Ovary (tissue), 7 donors: ENCODE measurements at regions not wholly inside any gene's neighbourhood (a gene's known extent, or its start where the extent isn't known, plus 50 kb on each side); places are given as distances from the start of the nearest gene placed in this dataset.

ENCODE experiments used
- DNase-seq, 5 donors: peaks; one replicate each; pipeline ENCODE4 v3.0.0-alpha.2; 2019 to 2020
- H3K27ac ChIP-seq, 2 donors: fragments of 200-600 bp; one replicate each; pipeline versions ENCODE4 v1.5.1 to v1.8.0; 2019 to 2022
- H3K27me3 ChIP-seq: fragments of 200-600 bp; one replicate; pipeline ENCODE4 v1.8.0; 2022
- H3K36me3 ChIP-seq: fragments of 200-600 bp; sonication (generic); one replicate; pipeline ENCODE4 v1.5.1; 2019
- H3K4me1 ChIP-seq: one replicate; pipeline ENCODE4 v1.8.1; 2013; ENCODE audit warnings: mild to moderate bottlenecking, moderate library complexity; ENCODE audit not compliant: insufficient read depth
- H3K4me3 ChIP-seq: fragments of 200-600 bp; sonication (generic); one replicate; pipeline ENCODE4 v1.5.1; 2017
- H3K9me3 ChIP-seq, 2 donors: fragments of 200-600 bp in 1 of 2; sonication (generic) in 1 of 2; one replicate each; pipeline versions ENCODE4 v1.5.1 to v1.8.1; 2013 to 2019; ENCODE audit warnings: mild to moderate bottlenecking in 1 of 2, moderate library complexity in 1 of 2
- EP300 ChIP-seq: sonication (generic); formaldehyde crosslinking; IDR thresholded peaks from one replicate; pipeline ENCODE4 v1.6.1; 2017; ENCODE audit warnings: antibody characterized with exemption
- POLR2A ChIP-seq: fragments of 450-650 bp; IDR thresholded peaks from one replicate; pipeline ENCODE4 v1.6.1; 2017; ENCODE audit warnings: antibody characterized with exemption, mild to moderate bottlenecking, moderate library complexity
- WGBS, 3 donors: extraction: QIAGEN DNeasy Blood & Tissue Kit in 1 of 3; methylation state at CpG; one replicate each; pipeline versions ENCODE4 v1.1.5 to v1.1.7; 2013 to 2017; 5-methylcytosine and 5-hydroxymethylcytosine counted together
- intact Hi-C, 4 donors: fragments of 100-400 bp; cut with DNase I; formaldehyde crosslinking; loops; one replicate each; pipeline versions ENCODE4 v1.11.0 to v1.15.1; 2022 to 2023
- TF ChIP-seq, protein P1 (sequence below), 3 donors: fragments of 450-650 bp in 2 of 3; fragments of 200-600 bp in 1 of 3; IDR thresholded peaks; one replicate each; pipeline versions ENCODE4 v1.5.1 to v1.8.0; 2016 to 2022; ENCODE audit warnings: antibody characterized with exemption in 3 of 3, mild to moderate bottlenecking in 1 of 3
- donor health status: DM: no; HTN: no; CAD: no; lungs with moderate emphysema.
- donor health status: DM: no; HTN: no; CAD: no.
- donor health status: Bipolar disorder and iron deficiency.
- donor health status: DM: no; HTN: no; CAD: no.
- donor health status: DM: yes; HTN: yes; CAD: no.

- Histone ChIP-seq H3K4me3 (no peak overlapping the region), H3K27me3 (no peaks in the 10 kb centered on the region), H3K9me3 (no peaks in the 10 kb centered on the region), H3K36me3 (no peaks in the 10 kb centered on the region), H3K27ac (no peak overlapping the region), H3K4me1 (no peaks in the 10 kb centered on the region)
- TF ChIP-seq POLR2A = no peak
- no peak for TF ChIP-seq EP300
- TF ChIP-seq, protein P1, sequence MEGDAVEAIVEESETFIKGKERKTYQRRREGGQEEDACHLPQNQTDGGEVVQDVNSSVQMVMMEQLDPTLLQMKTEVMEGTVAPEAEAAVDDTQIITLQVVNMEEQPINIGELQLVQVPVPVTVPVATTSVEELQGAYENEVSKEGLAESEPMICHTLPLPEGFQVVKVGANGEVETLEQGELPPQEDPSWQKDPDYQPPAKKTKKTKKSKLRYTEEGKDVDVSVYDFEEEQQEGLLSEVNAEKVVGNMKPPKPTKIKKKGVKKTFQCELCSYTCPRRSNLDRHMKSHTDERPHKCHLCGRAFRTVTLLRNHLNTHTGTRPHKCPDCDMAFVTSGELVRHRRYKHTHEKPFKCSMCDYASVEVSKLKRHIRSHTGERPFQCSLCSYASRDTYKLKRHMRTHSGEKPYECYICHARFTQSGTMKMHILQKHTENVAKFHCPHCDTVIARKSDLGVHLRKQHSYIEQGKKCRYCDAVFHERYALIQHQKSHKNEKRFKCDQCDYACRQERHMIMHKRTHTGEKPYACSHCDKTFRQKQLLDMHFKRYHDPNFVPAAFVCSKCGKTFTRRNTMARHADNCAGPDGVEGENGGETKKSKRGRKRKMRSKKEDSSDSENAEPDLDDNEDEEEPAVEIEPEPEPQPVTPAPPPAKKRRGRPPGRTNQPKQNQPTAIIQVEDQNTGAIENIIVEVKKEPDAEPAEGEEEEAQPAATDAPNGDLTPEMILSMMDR (IDR thresholded peaks at IDR 0.05) = no peak
- intact Hi-C loops = no loop called here
- DNase-seq = no peak
These were observed 449.8 kb upstream of the CDH2 start for GRCh38 chr18:28626756-28627155.

DNA sequence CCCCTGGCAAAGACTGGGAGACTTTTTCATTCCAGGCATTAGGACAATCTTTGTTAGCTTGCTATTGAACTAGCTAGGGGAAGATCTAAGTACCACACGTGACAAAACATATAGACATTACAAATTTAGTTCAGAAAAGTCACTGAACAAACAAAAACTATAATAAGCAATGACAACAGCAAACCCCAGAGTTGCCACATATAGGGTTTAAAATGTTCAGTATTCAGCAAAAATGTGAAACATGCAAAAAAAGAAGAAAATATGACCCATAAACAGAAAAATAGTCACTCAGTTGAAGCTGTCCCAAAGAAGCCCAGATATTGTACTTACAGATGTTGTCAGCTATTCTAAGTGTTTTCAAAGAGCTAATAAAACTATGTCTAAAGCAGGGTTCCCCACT lies 431.1 kb upstream of the CDH2 start:
- Histone ChIP-seq H3K4me1 (no peaks in the 10 kb centered on the region), H3K36me3 (no peaks in the 10 kb centered on the region), H3K9me3 (no peaks in the 10 kb centered on the region), H3K4me3 (no peak overlapping the region), H3K27ac (no peak overlapping the region), H3K27me3 (no peaks in the 10 kb centered on the region)
- WGBS, 3 donors = 0 to 51% (median 45%) methylated on average over 1 of the region's 1 CpG
- intact Hi-C loops = no loop called here
- TF ChIP-seq, protein P1 (IDR thresholded peaks at IDR 0.05) = no peak
- TF ChIP-seq POLR2A (no peak), EP300 (no peak)
- DNase-seq = no peak

GRCh38 chr18:28606686-28607085 lies 429.8 kb upstream of the CDH2 start:
- no peaks in the 10 kb centered on the region for H3K27me3 ChIP-seq
- H3K27ac ChIP-seq = no peak overlapping the region
- DNase-seq = no peak
- H3K4me3 ChIP-seq = no peak overlapping the region
- no peaks in the 10 kb centered on the region for H3K36me3 ChIP-seq
- WGBS, 3 donors = 16 to 29% (median 19%) methylated on average over 2 of the region's 2 CpGs
- TF ChIP-seq EP300 = no peak
- no peak for TF ChIP-seq POLR2A
- TF ChIP-seq, protein P1 (IDR thresholded peaks at IDR 0.05) = no peak
- intact Hi-C loops = no loop called here
- H3K4me1 ChIP-seq = no peaks in the 10 kb centered on the region
- H3K9me3 ChIP-seq = no peaks in the 10 kb centered on the region

- no peaks in the 10 kb centered on the region for H3K9me3 ChIP-seq
- no peak for DNase-seq
- TF ChIP-seq EP300 (no peak), POLR2A (no peak)
- TF ChIP-seq, protein P1 (IDR thresholded peaks at IDR 0.05) = no peak
- intact Hi-C loops = no loop called here
- no peak overlapping the region for H3K27ac ChIP-seq
- H3K4me3 ChIP-seq = no peak overlapping the region
- no peaks in the 10 kb centered on the region for H3K4me1 ChIP-seq
- no peaks in the 10 kb centered on the region for H3K36me3 ChIP-seq
- no peaks in the 10 kb centered on the region for H3K27me3 ChIP-seq
These were observed 425.5 kb upstream of the CDH2 start for GRCh38 chr18:28602391-28602790.

DNA sequence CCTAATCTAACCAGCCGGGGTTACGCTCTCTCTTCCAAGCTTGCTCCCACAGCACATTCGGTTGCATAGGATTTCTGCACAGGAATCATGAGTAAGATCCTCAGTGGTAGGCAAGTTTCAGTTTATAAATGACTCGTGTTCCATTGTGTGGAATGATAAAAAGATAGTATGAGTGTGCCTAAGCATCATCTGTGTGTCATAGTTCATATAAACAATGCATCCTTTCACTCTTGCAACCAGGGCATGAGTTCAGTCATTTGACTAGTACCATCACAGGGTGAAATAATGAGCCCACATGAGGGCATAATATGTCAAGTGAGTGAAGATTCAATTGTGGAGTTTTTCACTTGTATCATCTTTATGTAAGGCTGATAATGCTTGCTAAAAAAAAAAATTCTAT lies 417.1 kb upstream of the CDH2 start:
- Histone ChIP-seq H3K27me3 (no peaks in the 10 kb centered on the region), H3K36me3 (no peaks in the 10 kb centered on the region), H3K9me3 (no peaks in the 10 kb centered on the region), H3K4me1 (no peaks in the 10 kb centered on the region), H3K27ac (no peak overlapping the region), H3K4me3 (no peak overlapping the region)
- TF ChIP-seq, protein P1 (IDR thresholded peaks at IDR 0.05) = no peak
- TF ChIP-seq POLR2A = no peak
- no peak for TF ChIP-seq EP300
- DNase-seq = no peak
- intact Hi-C loops = no loop called here
- 83 to 91% (median 85%) methylated on average over 4 of the region's 4 CpGs for WGBS, 3 donors
